ENCODE measurements at regions not wholly inside any gene's neighbourhood (a gene's known extent, or its start where the extent isn't known, plus 50 kb on each side); places are given as distances from the start of the nearest gene placed in this dataset.

DNA sequence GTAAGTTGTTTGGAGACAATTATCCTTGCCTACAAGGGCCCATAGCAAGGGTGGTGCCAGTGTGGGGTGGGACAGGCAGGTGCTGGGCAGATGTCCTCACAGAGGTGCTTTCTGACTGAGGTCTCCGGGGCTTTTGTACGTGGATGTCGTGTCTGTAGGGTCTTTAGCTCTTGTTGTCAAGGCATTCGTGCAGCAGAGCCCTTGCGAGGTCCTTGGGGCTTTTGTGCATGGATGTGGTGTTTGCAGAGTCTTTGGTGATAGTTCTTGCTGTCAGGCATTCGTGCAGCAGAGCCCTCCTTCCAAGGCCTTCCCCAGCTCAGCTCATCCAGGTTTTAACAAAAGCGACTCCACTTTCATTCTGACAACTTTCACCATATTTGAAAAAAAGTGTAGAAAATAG is 116.0 kb upstream of the TMEM18 start:
- no peak for TF ChIP-seq POLR2A (IDR thresholded peaks at IDR 0.05)
- TF ChIP-seq, protein P1, sequence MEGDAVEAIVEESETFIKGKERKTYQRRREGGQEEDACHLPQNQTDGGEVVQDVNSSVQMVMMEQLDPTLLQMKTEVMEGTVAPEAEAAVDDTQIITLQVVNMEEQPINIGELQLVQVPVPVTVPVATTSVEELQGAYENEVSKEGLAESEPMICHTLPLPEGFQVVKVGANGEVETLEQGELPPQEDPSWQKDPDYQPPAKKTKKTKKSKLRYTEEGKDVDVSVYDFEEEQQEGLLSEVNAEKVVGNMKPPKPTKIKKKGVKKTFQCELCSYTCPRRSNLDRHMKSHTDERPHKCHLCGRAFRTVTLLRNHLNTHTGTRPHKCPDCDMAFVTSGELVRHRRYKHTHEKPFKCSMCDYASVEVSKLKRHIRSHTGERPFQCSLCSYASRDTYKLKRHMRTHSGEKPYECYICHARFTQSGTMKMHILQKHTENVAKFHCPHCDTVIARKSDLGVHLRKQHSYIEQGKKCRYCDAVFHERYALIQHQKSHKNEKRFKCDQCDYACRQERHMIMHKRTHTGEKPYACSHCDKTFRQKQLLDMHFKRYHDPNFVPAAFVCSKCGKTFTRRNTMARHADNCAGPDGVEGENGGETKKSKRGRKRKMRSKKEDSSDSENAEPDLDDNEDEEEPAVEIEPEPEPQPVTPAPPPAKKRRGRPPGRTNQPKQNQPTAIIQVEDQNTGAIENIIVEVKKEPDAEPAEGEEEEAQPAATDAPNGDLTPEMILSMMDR (IDR thresholded peaks at IDR 0.05): no peak
- no peak for TF ChIP-seq POLR2AphosphoS5 (IDR thresholded peaks at IDR 0.05)
